GM21381 (cell line): ENCODE measurements at regions not wholly inside any gene's neighbourhood (a gene's known extent, or its start where the extent isn't known, plus 50 kb on each side); places are given as distances from the start of the nearest gene placed in this dataset.

Experiments
- ATAC-seq: cut with Tn5 transposase; IDR thresholded peaks from one replicate; pipeline ENCODE4 v1.9.1; 2021; ENCODE audit warnings: mild to moderate bottlenecking, moderate library complexity; ENCODE audit not compliant: unreplicated experiment

GRCh38 chr3:29092348-29092747, 188.5 kb upstream of the RBMS3 start:
- no peak for ATAC-seq

GRCh38 chr3:29099296-29099695, 181.6 kb upstream of the RBMS3 start:
- no peak for ATAC-seq

GRCh38 chr3:29099775-29100174, 181.1 kb upstream of the RBMS3 start:
- ATAC-seq: no peak

GRCh38 chr3:29100292-29100691, 180.6 kb upstream of the RBMS3 start:
- ATAC-seq: no peak

- no peak for ATAC-seq
Observed at GRCh38 chr3:29128001-29128400, 152.9 kb upstream of the RBMS3 start.

- no peak for ATAC-seq
Observed at GRCh38 chr3:29137601-29138000, 143.3 kb upstream of the RBMS3 start.

GRCh38 chr3:29138171-29138570, 142.7 kb upstream of the RBMS3 start:
- ATAC-seq: no peak

GRCh38 chr3:29140666-29141065, 140.2 kb upstream of the RBMS3 start:
- ATAC-seq: no peak

- ATAC-seq: no peak
Observed at GRCh38 chr3:29141197-29141917, 139.5 kb upstream of the RBMS3 start.

GRCh38 chr3:29141918-29142275, 139.0 kb upstream of the RBMS3 start:
- ATAC-seq: no peak

GRCh38 chr3:29143151-29143550, 137.7 kb upstream of the RBMS3 start:
- ATAC-seq: no peak

- ATAC-seq: no peak
Observed at GRCh38 chr3:29144361-29144760, 136.5 kb upstream of the RBMS3 start.

- ATAC-seq: no peak
Observed at GRCh38 chr3:29144807-29145206, 136.1 kb upstream of the RBMS3 start.

- ATAC-seq: no peak
Observed at GRCh38 chr3:29145360-29145759, 135.5 kb upstream of the RBMS3 start.

GRCh38 chr3:29152379-29152778, 128.5 kb upstream of the RBMS3 start:
- ATAC-seq: no peak

GRCh38 chr3:29153811-29154210, 127.1 kb upstream of the RBMS3 start:
- ATAC-seq: no peak

- ATAC-seq: no peak
Observed at GRCh38 chr3:29156086-29156715, 124.7 kb upstream of the RBMS3 start.

GRCh38 chr3:29164825-29165224, 116.0 kb upstream of the RBMS3 start:
- no peak for ATAC-seq

GRCh38 chr3:29167180-29167579, 113.7 kb upstream of the RBMS3 start:
- ATAC-seq: no peak

- no peak for ATAC-seq
Observed at GRCh38 chr3:29168081-29168480, 112.8 kb upstream of the RBMS3 start.

- ATAC-seq: no peak
Observed at GRCh38 chr3:29168696-29169095, 112.2 kb upstream of the RBMS3 start.

GRCh38 chr3:29169451-29169850, 111.4 kb upstream of the RBMS3 start:
- no peak for ATAC-seq
